Astrocyte (in vitro differentiated cells and primary cell): ENCODE measurements at regions not wholly inside any gene's neighbourhood (a gene's known extent, or its start where the extent isn't known, plus 50 kb on each side); places are given as distances from the start of the nearest gene placed in this dataset.
A peak's percentile ranks its signal among the peaks of the same experiment; 100 is the strongest.

Source experiments
- DNase-seq: peaks from one replicate; pipeline ENCODE4 v3.0.0-alpha.2; 2010; ENCODE audit warnings: low read depth
- FAIRE-seq: peaks from 2 replicates; lab custom pipeline; 2011; peaks lifted over from hg19 to GRCh38; lab: Jason Lieb, UNC
- H2AFZ ChIP-seq: 2 replicates; pipeline ENCODE4 v1.6.0; 2012; ENCODE audit warnings: low read depth, low read length, inconsistent platforms
- H3K27ac ChIP-seq: 2 replicates; pipeline ENCODE4 v1.5.1; 2011; ENCODE audit warnings: low read depth, low read length, inconsistent platforms
- H3K27me3 ChIP-seq: 2 replicates; pipeline ENCODE4 v1.6.0; 2011; ENCODE audit warnings: low read length, inconsistent platforms; ENCODE audit not compliant: insufficient read depth
- H3K36me3 ChIP-seq: 2 replicates; pipeline ENCODE4 v1.5.1; 2011; ENCODE audit warnings: low read length, inconsistent platforms; ENCODE audit not compliant: insufficient read depth
- H3K4me1 ChIP-seq: 2 replicates; pipeline ENCODE4 v1.5.1; 2011; ENCODE audit warnings: low read length, inconsistent platforms; ENCODE audit not compliant: insufficient read depth
- H3K4me2 ChIP-seq: 2 replicates; pipeline ENCODE4 v1.6.0; 2012; ENCODE audit warnings: low read length, inconsistent platforms
- H3K4me3 ChIP-seq: 2 replicates; pipeline ENCODE4 v1.5.1; 2011; ENCODE audit warnings: low read depth, mild to moderate bottlenecking, low read length, inconsistent platforms; ENCODE audit not compliant: insufficient read depth
- H3K79me2 ChIP-seq: 2 replicates; pipeline ENCODE4 v1.6.0; 2012; ENCODE audit warnings: mild to moderate bottlenecking, low read length, inconsistent platforms; ENCODE audit not compliant: insufficient read depth
- H3K9ac ChIP-seq: 2 replicates; pipeline ENCODE4 v1.6.0; 2012; ENCODE audit warnings: mild to moderate bottlenecking, low read length, inconsistent platforms
- H3K9me3 ChIP-seq: 2 replicates; pipeline ENCODE4 v1.5.1; 2012; ENCODE audit warnings: low read depth, mild to moderate bottlenecking, low read length, inconsistent platforms; ENCODE audit not compliant: insufficient read depth
- H4K20me1 ChIP-seq: 2 replicates; pipeline ENCODE4 v1.6.0; 2012; ENCODE audit warnings: low read length, inconsistent platforms; ENCODE audit not compliant: insufficient read depth
- H3K27ac Mint-ChIP-seq: one replicate; pipeline ENCODE4 v1.8.0; 2021; ENCODE audit warnings: mild to moderate bottlenecking, mixed read lengths; ENCODE audit not compliant: unreplicated experiment
- H3K27me3 Mint-ChIP-seq: one replicate; pipeline ENCODE4 v1.8.0; 2021; ENCODE audit warnings: low read depth, mixed read lengths; ENCODE audit not compliant: unreplicated experiment
- H3K36me3 Mint-ChIP-seq: one replicate; pipeline ENCODE4 v1.8.0; 2021; ENCODE audit warnings: low read depth, mixed read lengths; ENCODE audit not compliant: unreplicated experiment
- H3K4me1 Mint-ChIP-seq: one replicate; pipeline ENCODE4 v1.8.0; 2021; ENCODE audit warnings: low read depth, mixed read lengths; ENCODE audit not compliant: unreplicated experiment
- H3K4me3 Mint-ChIP-seq: one replicate; pipeline ENCODE4 v1.8.0; 2021; ENCODE audit warnings: mild to moderate bottlenecking, moderate library complexity, mixed read lengths; ENCODE audit not compliant: unreplicated experiment
- H3K9me3 Mint-ChIP-seq: one replicate; pipeline ENCODE4 v1.8.0; 2021; ENCODE audit warnings: mild to moderate bottlenecking, mixed read lengths; ENCODE audit not compliant: unreplicated experiment
- EZH2 ChIP-seq: IDR thresholded peaks from 2 replicates; pipeline ENCODE4 v1.6.1; 2012; ENCODE audit warnings: mild to moderate bottlenecking, low read length, inconsistent platforms; ENCODE audit not compliant: insufficient read depth
- TF ChIP-seq, protein P1 (sequence below): IDR thresholded peaks from 2 replicates; pipeline ENCODE4 v1.5.1; 2011; ENCODE audit warnings: low read depth, mild to moderate bottlenecking, inconsistent platforms, low read length, moderate library complexity; ENCODE audit not compliant: insufficient read depth

- TF ChIP-seq EZH2: no peak
- TF ChIP-seq, protein P1, sequence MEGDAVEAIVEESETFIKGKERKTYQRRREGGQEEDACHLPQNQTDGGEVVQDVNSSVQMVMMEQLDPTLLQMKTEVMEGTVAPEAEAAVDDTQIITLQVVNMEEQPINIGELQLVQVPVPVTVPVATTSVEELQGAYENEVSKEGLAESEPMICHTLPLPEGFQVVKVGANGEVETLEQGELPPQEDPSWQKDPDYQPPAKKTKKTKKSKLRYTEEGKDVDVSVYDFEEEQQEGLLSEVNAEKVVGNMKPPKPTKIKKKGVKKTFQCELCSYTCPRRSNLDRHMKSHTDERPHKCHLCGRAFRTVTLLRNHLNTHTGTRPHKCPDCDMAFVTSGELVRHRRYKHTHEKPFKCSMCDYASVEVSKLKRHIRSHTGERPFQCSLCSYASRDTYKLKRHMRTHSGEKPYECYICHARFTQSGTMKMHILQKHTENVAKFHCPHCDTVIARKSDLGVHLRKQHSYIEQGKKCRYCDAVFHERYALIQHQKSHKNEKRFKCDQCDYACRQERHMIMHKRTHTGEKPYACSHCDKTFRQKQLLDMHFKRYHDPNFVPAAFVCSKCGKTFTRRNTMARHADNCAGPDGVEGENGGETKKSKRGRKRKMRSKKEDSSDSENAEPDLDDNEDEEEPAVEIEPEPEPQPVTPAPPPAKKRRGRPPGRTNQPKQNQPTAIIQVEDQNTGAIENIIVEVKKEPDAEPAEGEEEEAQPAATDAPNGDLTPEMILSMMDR: no peak
- Mint-ChIP-seq H3K27ac (no peak overlapping the region), H3K36me3 (no peaks in the 10 kb centered on the region), H3K9me3 (peaks cover 1% of the 10 kb centered on the region), H3K4me3 (no peak overlapping the region), H3K27me3 (peaks cover 7% of the 10 kb centered on the region), H3K4me1 (no peaks in the 10 kb centered on the region)
- no peak overlapping the region for H3K27ac ChIP-seq
- no peaks in the 10 kb centered on the region for H3K79me2 ChIP-seq
- no peaks in the 10 kb centered on the region for H3K4me1 ChIP-seq
- no peak overlapping the region for H3K4me3 ChIP-seq
- H3K4me2 ChIP-seq: peak overlapping the region; percentile 60
- FAIRE-seq (no peak), DNase-seq (no peak)
- H2AFZ ChIP-seq: no peak overlapping the region
- no peaks in the 10 kb centered on the region for H4K20me1 ChIP-seq
- H3K27me3 ChIP-seq: no peaks in the 10 kb centered on the region
- no peaks in the 10 kb centered on the region for H3K9me3 ChIP-seq
- H3K9ac ChIP-seq: no peak overlapping the region
- no peaks in the 10 kb centered on the region for H3K36me3 ChIP-seq
These were observed 441.6 kb upstream of the SALL1 start for GRCh38 chr16:51592535-51593300.

GRCh38 chr16:51592001-51592501, 441.0 kb upstream of the SALL1 start:
- peaks cover 1% of the 10 kb centered on the region for H3K9me3 Mint-ChIP-seq
- Histone ChIP-seq H3K9ac (no peak overlapping the region), H3K4me1 (no peaks in the 10 kb centered on the region), H3K4me2 (peak overlapping the region; percentile 60), H3K79me2 (no peaks in the 10 kb centered on the region), H2AFZ (no peak overlapping the region), H3K27ac (no peak overlapping the region), H3K36me3 (no peaks in the 10 kb centered on the region), H4K20me1 (no peaks in the 10 kb centered on the region), H3K4me3 (no peak overlapping the region), H3K9me3 (no peaks in the 10 kb centered on the region), H3K27me3 (no peaks in the 10 kb centered on the region)
- H3K36me3 Mint-ChIP-seq: no peaks in the 10 kb centered on the region
- DNase-seq (no peak), FAIRE-seq (no peak)
- no peak for TF ChIP-seq EZH2
- TF ChIP-seq, protein P1: no peak
- H3K4me1 Mint-ChIP-seq: no peaks in the 10 kb centered on the region
- no peak overlapping the region for H3K27ac Mint-ChIP-seq
- peaks cover 7% of the 10 kb centered on the region for H3K27me3 Mint-ChIP-seq
- no peak overlapping the region for H3K4me3 Mint-ChIP-seq

- no peak for TF ChIP-seq EZH2
- TF ChIP-seq, protein P1: no peak
- Mint-ChIP-seq H3K4me1 (no peaks in the 10 kb centered on the region), H3K9me3 (peaks cover 1% of the 10 kb centered on the region), H3K4me3 (no peak overlapping the region), H3K27me3 (peaks cover 7% of the 10 kb centered on the region), H3K36me3 (no peaks in the 10 kb centered on the region), H3K27ac (no peak overlapping the region)
- H3K79me2 ChIP-seq: no peaks in the 10 kb centered on the region
- H3K4me1 ChIP-seq: no peaks in the 10 kb centered on the region
- no peaks in the 10 kb centered on the region for H3K36me3 ChIP-seq
- no peaks in the 10 kb centered on the region for H3K9me3 ChIP-seq
- no peak overlapping the region for H3K27ac ChIP-seq
- no peak for FAIRE-seq
- H3K9ac ChIP-seq: no peak overlapping the region
- DNase-seq: no peak
- H3K4me2 ChIP-seq: no peak overlapping the region
- H4K20me1 ChIP-seq: no peaks in the 10 kb centered on the region
- no peaks in the 10 kb centered on the region for H3K27me3 ChIP-seq
- no peak overlapping the region for H2AFZ ChIP-seq
- no peak overlapping the region for H3K4me3 ChIP-seq
These were observed 440.4 kb upstream of the SALL1 start for GRCh38 chr16:51591480-51591879.
